Keratinocyte (primary cell): ENCODE measurements at regions not wholly inside any gene's neighbourhood (a gene's known extent, or its start where the extent isn't known, plus 50 kb on each side); places are given as distances from the start of the nearest gene placed in this dataset.

Experiments used
- DNase-seq: peaks from one replicate; pipeline ENCODE4 v3.0.0-alpha.2; 2011; ENCODE audit warnings: low read depth, missing footprints, low spot score
- FAIRE-seq: peaks from 2 replicates; lab custom pipeline; 2011; peaks lifted over from hg19 to GRCh38; lab: Jason Lieb, UNC
- H2AFZ ChIP-seq: 2 replicates; pipeline ENCODE4 v1.6.0; 2012; ENCODE audit warnings: low read length, control low read depth, inconsistent platforms; ENCODE audit not compliant: control insufficient read depth
- H3K27ac ChIP-seq: 2 replicates; pipeline ENCODE4 v1.5.1; 2011; ENCODE audit warnings: low read length; ENCODE audit not compliant: control insufficient read depth, insufficient read depth
- H3K27me3 ChIP-seq: 3 replicates; pipeline ENCODE4 v1.6.0; 2011; ENCODE audit warnings: low read length; ENCODE audit not compliant: control insufficient read depth, insufficient read depth; ENCODE audit errors: extremely low read depth
- H3K36me3 ChIP-seq, 2 experiments: 2 replicates in 1 of 2; 3 replicates in 1 of 2; pipeline ENCODE4 v1.5.1; 2011; ENCODE audit warnings: low read length in 2 of 2, mild to moderate bottlenecking in 1 of 2; ENCODE audit not compliant: control insufficient read depth in 2 of 2, insufficient read depth in 2 of 2; ENCODE audit errors: extremely low read depth in 1 of 2
- H3K4me1 ChIP-seq: 3 replicates; pipeline ENCODE4 v1.5.1; 2011; ENCODE audit warnings: low read length; ENCODE audit not compliant: control insufficient read depth, insufficient read depth; ENCODE audit errors: extremely low read depth
- H3K4me2 ChIP-seq: 3 replicates; pipeline ENCODE4 v1.6.0; 2011; ENCODE audit warnings: low read depth, low read length; ENCODE audit not compliant: control insufficient read depth, insufficient read depth; ENCODE audit errors: extremely low read depth
- H3K4me3 ChIP-seq, 3 experiments: fragments of 200-600 bp in 1 of 3; sonication (generic) in 1 of 3; 2 replicates in 2 of 3; 3 replicates in 1 of 3; pipeline ENCODE4 v1.5.1; 2011 to 2016; ENCODE audit warnings: low read length in 3 of 3, mild to moderate bottlenecking in 3 of 3, control low read depth in 2 of 3, inconsistent platforms in 1 of 3, low read depth in 1 of 3, mixed read lengths in 1 of 3, mixed run types in 1 of 3, moderate library complexity in 1 of 3; ENCODE audit not compliant: control insufficient read depth in 2 of 3, insufficient read depth in 2 of 3; ENCODE audit errors: extremely low read depth in 1 of 3
- H3K79me2 ChIP-seq: 2 replicates; pipeline ENCODE4 v1.6.0; 2012; ENCODE audit warnings: low read length; ENCODE audit not compliant: control insufficient read depth, insufficient read depth
- H3K9ac ChIP-seq: 3 replicates; pipeline ENCODE4 v1.6.0; 2011; ENCODE audit warnings: low read length; ENCODE audit not compliant: control insufficient read depth, insufficient read depth; ENCODE audit errors: extremely low read depth
- H3K9me1 ChIP-seq: 3 replicates; pipeline ENCODE4 v1.6.0; 2011; ENCODE audit warnings: low read length; ENCODE audit not compliant: control insufficient read depth, insufficient read depth; ENCODE audit errors: extremely low read depth
- H3K9me3 ChIP-seq: 2 replicates; pipeline ENCODE4 v1.5.1; 2012; ENCODE audit warnings: low read depth, low read length; ENCODE audit not compliant: control insufficient read depth
- H4K20me1 ChIP-seq: 3 replicates; pipeline ENCODE4 v1.6.0; 2011; ENCODE audit warnings: low read length; ENCODE audit not compliant: control insufficient read depth, insufficient read depth; ENCODE audit errors: extremely low read depth
- EZH2 ChIP-seq: IDR thresholded peaks from one replicate; pipeline ENCODE4 v1.6.1; 2012; ENCODE audit warnings: inconsistent platforms, mild to moderate bottlenecking, low read length, moderate library complexity
- dilution Hi-C: fragments of 300-500 bp; cut with MboI; formaldehyde crosslinking; loops from one replicate; pipeline ENCODE4 v1.7.0; 2020; ENCODE audit warnings: low sequenced_read_pairs; ENCODE audit not compliant: extremely low pct_ligation_motif_present
- TF ChIP-seq, protein P1 (sequence below), 3 experiments: IDR thresholded peaks in 1 of 3; conservative IDR thresholded peaks in 1 of 3; optimal IDR thresholded peaks in 1 of 3; 2 replicates in 2 of 3; 3 replicates in 1 of 3; pipeline versions ENCODE3 to v1.5.1; 2011; ENCODE audit warnings: low read length in 3 of 3, mild to moderate bottlenecking in 3 of 3, moderate library complexity in 2 of 3, control low read depth in 1 of 3, inconsistent platforms in 1 of 3; ENCODE audit not compliant: insufficient read depth in 2 of 3; ENCODE audit errors: extremely low read depth in 1 of 3

DNA sequence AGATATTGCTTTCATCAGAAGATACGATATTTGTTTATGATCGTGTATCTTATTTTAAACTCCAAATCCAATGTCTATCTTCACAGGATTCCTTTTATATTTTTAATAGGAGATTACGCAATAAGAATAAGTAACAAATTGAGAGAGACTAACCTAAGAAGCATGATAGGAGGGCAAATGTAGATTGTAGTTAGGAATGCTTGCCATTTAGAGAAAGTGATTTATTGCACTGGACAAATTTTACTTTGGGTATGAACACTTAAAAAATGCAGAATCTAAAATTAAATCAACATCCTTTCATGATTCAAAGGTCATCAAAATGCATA is 563.4 kb upstream of the POU3F3 start:
- TF ChIP-seq EZH2 = no peak
- TF ChIP-seq, protein P1, sequence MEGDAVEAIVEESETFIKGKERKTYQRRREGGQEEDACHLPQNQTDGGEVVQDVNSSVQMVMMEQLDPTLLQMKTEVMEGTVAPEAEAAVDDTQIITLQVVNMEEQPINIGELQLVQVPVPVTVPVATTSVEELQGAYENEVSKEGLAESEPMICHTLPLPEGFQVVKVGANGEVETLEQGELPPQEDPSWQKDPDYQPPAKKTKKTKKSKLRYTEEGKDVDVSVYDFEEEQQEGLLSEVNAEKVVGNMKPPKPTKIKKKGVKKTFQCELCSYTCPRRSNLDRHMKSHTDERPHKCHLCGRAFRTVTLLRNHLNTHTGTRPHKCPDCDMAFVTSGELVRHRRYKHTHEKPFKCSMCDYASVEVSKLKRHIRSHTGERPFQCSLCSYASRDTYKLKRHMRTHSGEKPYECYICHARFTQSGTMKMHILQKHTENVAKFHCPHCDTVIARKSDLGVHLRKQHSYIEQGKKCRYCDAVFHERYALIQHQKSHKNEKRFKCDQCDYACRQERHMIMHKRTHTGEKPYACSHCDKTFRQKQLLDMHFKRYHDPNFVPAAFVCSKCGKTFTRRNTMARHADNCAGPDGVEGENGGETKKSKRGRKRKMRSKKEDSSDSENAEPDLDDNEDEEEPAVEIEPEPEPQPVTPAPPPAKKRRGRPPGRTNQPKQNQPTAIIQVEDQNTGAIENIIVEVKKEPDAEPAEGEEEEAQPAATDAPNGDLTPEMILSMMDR (optimal IDR thresholded peaks at IDR 0.05 in 1 of 3, IDR thresholded peaks at IDR 0.05 in 1 of 3, conservative IDR thresholded peaks at IDR 0.05 in 1 of 3; ENCODE audit: extremely low read depth in 1 of 3, insufficient read depth in 2 of 3, low read length in 3 of 3) = no peak
- dilution Hi-C loops = no loop called here
- H3K9me1 ChIP-seq = no peaks in the 10 kb centered on the region
- H3K27ac ChIP-seq = no peak overlapping the region
- H4K20me1 ChIP-seq = no peaks in the 10 kb centered on the region
- H3K27me3 ChIP-seq = no peaks in the 10 kb centered on the region
- H2AFZ ChIP-seq = no peak overlapping the region
- FAIRE-seq (no peak), DNase-seq (no peak)
- no peak overlapping the region for H3K4me3 ChIP-seq
- H3K9me3 ChIP-seq = no peaks in the 10 kb centered on the region
- H3K9ac ChIP-seq = no peak overlapping the region
- no peak overlapping the region for H3K4me2 ChIP-seq
- H3K36me3 ChIP-seq = no peaks in the 10 kb centered on the region
- no peaks in the 10 kb centered on the region for H3K79me2 ChIP-seq
- H3K4me1 ChIP-seq = no peaks in the 10 kb centered on the region

DNA sequence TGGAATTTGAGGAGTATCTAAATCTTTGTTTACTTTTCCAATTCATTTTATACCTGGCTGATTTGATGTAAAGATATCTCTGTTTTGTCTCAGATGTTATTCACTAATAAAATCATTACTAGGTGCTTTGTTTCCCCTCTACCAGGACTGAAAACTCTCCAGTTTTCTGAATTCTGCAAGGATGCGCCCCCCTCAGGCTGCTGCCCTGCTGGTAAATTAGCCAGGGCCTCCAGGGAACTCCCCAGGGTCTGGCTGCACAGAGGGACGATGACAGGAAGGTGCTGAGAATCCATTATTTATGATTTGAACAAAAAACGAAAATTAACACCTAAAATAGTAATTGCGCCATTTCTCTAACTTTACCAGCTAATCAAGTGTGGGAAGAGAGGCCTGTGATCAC is 541.2 kb upstream of the POU3F3 start:
- FAIRE-seq = no peak
- Histone ChIP-seq H3K79me2 (no peaks in the 10 kb centered on the region), H3K4me3 (no peak overlapping the region), H4K20me1 (no peaks in the 10 kb centered on the region), H3K36me3 (no peaks in the 10 kb centered on the region), H3K27me3 (no peaks in the 10 kb centered on the region), H3K27ac (no peak overlapping the region), H3K9me1 (no peaks in the 10 kb centered on the region), H3K9ac (no peak overlapping the region), H3K4me1 (no peaks in the 10 kb centered on the region), H3K9me3 (no peaks in the 10 kb centered on the region), H2AFZ (no peak overlapping the region), H3K4me2 (no peak overlapping the region)
- dilution Hi-C loops = no loop called here
- DNase-seq = no peak
- TF ChIP-seq, protein P1 (optimal IDR thresholded peaks at IDR 0.05 in 1 of 3, IDR thresholded peaks at IDR 0.05 in 1 of 3, conservative IDR thresholded peaks at IDR 0.05 in 1 of 3; ENCODE audit: extremely low read depth in 1 of 3, insufficient read depth in 2 of 3, low read length in 3 of 3) = no peak
- TF ChIP-seq EZH2 = no peak
